Mucosa of gallbladder (tissue), 1 donor: ENCODE measurements at regions not wholly inside any gene's neighbourhood (a gene's known extent, or its start where the extent isn't known, plus 50 kb on each side); places are given as distances from the start of the nearest gene placed in this dataset.

Experiments
- DNase-seq: peaks from one replicate; pipeline ENCODE4 v3.0.0-alpha.2; 2020; ENCODE audit warnings: low spot score
- donor health status: DM: no; HTN: no; CAD: no.

GRCh38 chr6:94377835-94378234 lies 958.5 kb upstream of the EPHA7 start:
- DNase-seq: no peak

- no peak for DNase-seq
Measured at GRCh38 chr6:94376876-94377275, 957.5 kb upstream of the EPHA7 start.

- DNase-seq: no peak
Measured at GRCh38 chr6:94372229-94372628, 952.9 kb upstream of the EPHA7 start.

- no peak for DNase-seq
Measured at GRCh38 chr6:94367316-94367715, 948.0 kb upstream of the EPHA7 start.

GRCh38 chr6:94362061-94362864 lies 942.9 kb upstream of the EPHA7 start:
- no peak for DNase-seq

GRCh38 chr6:94361304-94362060 lies 942.1 kb upstream of the EPHA7 start:
- DNase-seq: no peak

- no peak for DNase-seq
Measured at GRCh38 chr6:94357381-94357980, 938.1 kb upstream of the EPHA7 start.

- no peak for DNase-seq
Measured at GRCh38 chr6:94350833-94351232, 931.5 kb upstream of the EPHA7 start.

GRCh38 chr6:94349227-94349626 lies 929.9 kb upstream of the EPHA7 start:
- no peak for DNase-seq

GRCh38 chr6:94344866-94345265 lies 925.5 kb upstream of the EPHA7 start:
- no peak for DNase-seq

GRCh38 chr6:94341173-94341572 lies 921.8 kb upstream of the EPHA7 start:
- no peak for DNase-seq

GRCh38 chr6:94323853-94324252 lies 904.5 kb upstream of the EPHA7 start:
- no peak for DNase-seq

GRCh38 chr6:94300424-94301144 lies 881.2 kb upstream of the EPHA7 start:
- no peak for DNase-seq

GRCh38 chr6:94289131-94289530 lies 869.8 kb upstream of the EPHA7 start:
- no peak for DNase-seq

- no peak for DNase-seq
Measured at GRCh38 chr6:94278146-94278545, 858.8 kb upstream of the EPHA7 start.

- DNase-seq: peak; percentile 11
Measured at GRCh38 chr6:94272327-94272726, 853.0 kb upstream of the EPHA7 start.

GRCh38 chr6:94270091-94270948 lies 851.0 kb upstream of the EPHA7 start:
- no peak for DNase-seq

- no peak for DNase-seq
Measured at GRCh38 chr6:94269256-94269655, 849.9 kb upstream of the EPHA7 start.

GRCh38 chr6:94260765-94261164 lies 841.4 kb upstream of the EPHA7 start:
- no peak for DNase-seq

GRCh38 chr6:94254689-94255088 lies 835.3 kb upstream of the EPHA7 start:
- DNase-seq: no peak

GRCh38 chr6:94251878-94252277 lies 832.5 kb upstream of the EPHA7 start:
- no peak for DNase-seq
